Stomach (tissue), 8 donors: ENCODE measurements at regions not wholly inside any gene's neighbourhood (a gene's known extent, or its start where the extent isn't known, plus 50 kb on each side); places are given as distances from the start of the nearest gene placed in this dataset.

Experiments used
- DNase-seq, 2 donors: peaks; one replicate each; pipeline versions ENCODE4 v3.0.0 to v3.0.0-alpha.2; 2013 to 2019
- H3K27ac ChIP-seq, 5 donors: fragments of 200-600 bp in 4 of 5; sonication (generic) in 4 of 5; one replicate each; pipeline ENCODE4 v1.5.1; 2013 to 2019; ENCODE audit warnings: mild to moderate bottlenecking in 1 of 5, moderate library complexity in 1 of 5
- H3K27me3 ChIP-seq, 3 donors: fragments of 200-600 bp; sonication (generic); one replicate each; pipeline ENCODE4 v1.5.1; 2017 to 2019; ENCODE audit warnings: mixed run types in 1 of 3
- H3K36me3 ChIP-seq, 4 donors: fragments of 200-600 bp; sonication (generic); 1 replicate in 3 of 4; 2 replicates in 1 of 4; pipeline ENCODE4 v1.5.1; 2016 to 2019
- H3K4me1 ChIP-seq, 4 donors: fragments of 200-600 bp; sonication (generic); one replicate each; pipeline ENCODE4 v1.5.1; 2016 to 2019
- H3K4me3 ChIP-seq, 4 donors: fragments of 200-600 bp; sonication (generic) in 3 of 4; one replicate each; pipeline ENCODE4 v1.5.1; 2016 to 2019; ENCODE audit warnings: mild to moderate bottlenecking in 1 of 4
- H3K9me3 ChIP-seq, 4 donors: fragments of 200-600 bp; sonication (generic); one replicate each; pipeline ENCODE4 v1.5.1; 2016 to 2019
- EP300 ChIP-seq: sonication (generic); formaldehyde crosslinking; IDR thresholded peaks from one replicate; pipeline ENCODE4 v1.6.1; 2017; ENCODE audit warnings: antibody characterized with exemption
- POLR2A ChIP-seq, 4 donors: fragments of 450-650 bp; IDR thresholded peaks; one replicate each; pipeline ENCODE4 v1.6.1; 2016; ENCODE audit warnings: antibody characterized with exemption in 4 of 4, control low read depth in 2 of 4, mild to moderate bottlenecking in 1 of 4, moderate library complexity in 1 of 4
- POLR2AphosphoS5 ChIP-seq, 3 donors: sonication (generic); formaldehyde crosslinking; IDR thresholded peaks; one replicate each; pipeline ENCODE4 v1.6.1; 2016; ENCODE audit warnings: antibody characterized with exemption in 3 of 3
- WGBS, 5 donors: extraction: QIAGEN DNeasy Blood & Tissue Kit in 3 of 5; methylation state at CpG; one replicate each; pipeline versions ENCODE4 v1.1.5 to v1.1.7; 2013 to 2018; 5-methylcytosine and 5-hydroxymethylcytosine counted together
- intact Hi-C: fragments of 100-400 bp; cut with DNase I; formaldehyde crosslinking; loops from one replicate; pipeline ENCODE4 v1.15.1; 2023; ENCODE audit warnings: low total_unique reads
- TF ChIP-seq, protein P1 (sequence below), 7 experiments: fragments of 450-650 bp in 4 of 7; fragments of 200-600 bp in 3 of 7; sonication (generic) in 3 of 7; IDR thresholded peaks; one replicate each; pipeline ENCODE4 v1.5.1; 2016 to 2019; ENCODE audit warnings: antibody characterized with exemption in 7 of 7, control low read depth in 2 of 7, mild to moderate bottlenecking in 1 of 7
- donor health status: healthy with polysubstance abuse.
- donor health status: Bipolar disorder and iron deficiency.
- donor health status: healthy.

GRCh38 chr2:43031471-43032212, 194.8 kb downstream of the ZFP36L2 start:
- no peak overlapping the region for H3K4me3 ChIP-seq
- H3K27me3 ChIP-seq = no peaks in the 10 kb centered on the region
- peaks cover 21 to 27% (median 25%) of the 10 kb centered on the region in 4 donors for H3K4me1 ChIP-seq
- DNase-seq = no peak
- intact Hi-C loops = no loop called here
- peak overlapping the region; percentile 5 to 80 (median 55) for H3K27ac ChIP-seq
- no peaks in the 10 kb centered on the region for H3K9me3 ChIP-seq
- WGBS, 5 donors = 80 to 86% (median 83%) methylated on average over 9 of the region's 9 CpGs
- H3K36me3 ChIP-seq = no peaks in the 10 kb centered on the region
- TF ChIP-seq POLR2A (IDR thresholded peaks at IDR 0.05) (no peak), EP300 (no peak), POLR2AphosphoS5 (IDR thresholded peaks at IDR 0.05) (no peak)
- TF ChIP-seq, protein P1, sequence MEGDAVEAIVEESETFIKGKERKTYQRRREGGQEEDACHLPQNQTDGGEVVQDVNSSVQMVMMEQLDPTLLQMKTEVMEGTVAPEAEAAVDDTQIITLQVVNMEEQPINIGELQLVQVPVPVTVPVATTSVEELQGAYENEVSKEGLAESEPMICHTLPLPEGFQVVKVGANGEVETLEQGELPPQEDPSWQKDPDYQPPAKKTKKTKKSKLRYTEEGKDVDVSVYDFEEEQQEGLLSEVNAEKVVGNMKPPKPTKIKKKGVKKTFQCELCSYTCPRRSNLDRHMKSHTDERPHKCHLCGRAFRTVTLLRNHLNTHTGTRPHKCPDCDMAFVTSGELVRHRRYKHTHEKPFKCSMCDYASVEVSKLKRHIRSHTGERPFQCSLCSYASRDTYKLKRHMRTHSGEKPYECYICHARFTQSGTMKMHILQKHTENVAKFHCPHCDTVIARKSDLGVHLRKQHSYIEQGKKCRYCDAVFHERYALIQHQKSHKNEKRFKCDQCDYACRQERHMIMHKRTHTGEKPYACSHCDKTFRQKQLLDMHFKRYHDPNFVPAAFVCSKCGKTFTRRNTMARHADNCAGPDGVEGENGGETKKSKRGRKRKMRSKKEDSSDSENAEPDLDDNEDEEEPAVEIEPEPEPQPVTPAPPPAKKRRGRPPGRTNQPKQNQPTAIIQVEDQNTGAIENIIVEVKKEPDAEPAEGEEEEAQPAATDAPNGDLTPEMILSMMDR (IDR thresholded peaks at IDR 0.05) = no peak

GRCh38 chr2:43030551-43031307, 195.7 kb downstream of the ZFP36L2 start:
- Histone ChIP-seq H3K27me3 (no peaks in the 10 kb centered on the region), H3K4me1 (peaks cover 22 to 35% (median 31%) of the 10 kb centered on the region in 4 donors), H3K27ac (no peak overlapping the region), H3K4me3 (no peak overlapping the region), H3K9me3 (no peaks in the 10 kb centered on the region), H3K36me3 (no peaks in the 10 kb centered on the region)
- 90 to 95% (median 91%) methylated on average over 8 to 10 of the region's 10 CpGs for whole genome bisulfite sequencing, 5 donors
- no peak for TF ChIP-seq POLR2A (IDR thresholded peaks at IDR 0.05)
- TF ChIP-seq, protein P1 (IDR thresholded peaks at IDR 0.05) = no peak
- no peak for TF ChIP-seq EP300
- TF ChIP-seq POLR2AphosphoS5 (IDR thresholded peaks at IDR 0.05) = no peak
- intact Hi-C loops = no loop called here
- no peak for DNase-seq

DNA sequence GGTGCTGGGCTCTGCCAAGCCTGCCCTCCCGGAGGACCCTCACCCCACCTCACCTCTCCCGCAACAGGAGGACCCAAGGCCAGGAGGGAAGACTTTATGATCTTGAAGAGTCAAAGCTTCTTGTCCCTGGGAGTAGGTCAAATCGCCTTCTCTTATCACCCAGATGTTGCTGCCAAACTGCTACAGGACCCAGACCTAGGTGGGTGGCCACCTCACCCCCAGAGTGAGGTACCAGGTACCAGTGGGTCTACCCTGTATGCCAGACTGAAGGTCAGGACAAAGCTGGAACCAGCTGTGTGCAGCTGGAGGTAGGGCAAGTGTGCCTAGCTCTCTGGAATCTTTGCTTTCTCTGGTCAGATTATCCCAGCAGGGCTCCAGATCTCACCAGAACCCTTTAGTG, 197.2 kb downstream of the ZFP36L2 start:
- TF ChIP-seq, protein P1 (IDR thresholded peaks at IDR 0.05) = no peak
- TF ChIP-seq POLR2AphosphoS5 (IDR thresholded peaks at IDR 0.05) = no peak
- no peak for TF ChIP-seq POLR2A (IDR thresholded peaks at IDR 0.05)
- no peak for TF ChIP-seq EP300
- no peak for DNase-seq
- WGBS, 5 donors = 52 to 85% (median 73%) methylated on average over 2 to 3 of the region's 3 CpGs
- no peaks in the 10 kb centered on the region for H3K27me3 ChIP-seq
- H3K4me1 ChIP-seq = peaks cover 25 to 51% (median 43%) of the 10 kb centered on the region in 4 donors
- intact Hi-C loops = no loop called here
- H3K4me3 ChIP-seq = no peak overlapping the region
- no peak overlapping the region for H3K27ac ChIP-seq
- no peaks in the 10 kb centered on the region for H3K36me3 ChIP-seq
- no peaks in the 10 kb centered on the region for H3K9me3 ChIP-seq

DNA sequence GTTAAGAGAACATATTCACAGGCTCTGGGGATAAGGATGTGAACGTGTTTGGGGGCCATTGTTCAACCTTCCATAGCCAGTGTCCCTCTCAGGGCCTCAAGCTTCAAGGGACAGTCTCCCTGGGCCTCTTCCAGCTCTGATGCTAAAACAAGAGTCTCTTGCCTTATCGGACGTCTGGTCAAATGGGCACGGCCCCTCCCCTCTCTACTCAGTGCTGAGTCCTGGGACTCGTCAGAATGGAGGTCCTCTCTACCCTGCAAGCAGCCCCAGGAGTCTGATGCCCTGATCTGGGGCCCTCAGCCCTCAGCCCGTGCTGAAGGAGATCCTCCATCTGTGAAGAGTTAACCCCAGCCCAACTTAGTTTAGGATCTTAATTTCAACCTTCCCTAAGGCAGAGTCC, 198.2 kb downstream of the ZFP36L2 start:
- WGBS, 5 donors = 78 to 88% (median 85%) methylated on average over 6 of the region's 6 CpGs
- no peaks in the 10 kb centered on the region for H3K36me3 ChIP-seq
- no peaks in the 10 kb centered on the region for H3K9me3 ChIP-seq
- peaks cover 27 to 53% (median 44%) of the 10 kb centered on the region in 4 donors for H3K4me1 ChIP-seq
- DNase-seq = no peak
- no peaks in the 10 kb centered on the region for H3K27me3 ChIP-seq
- H3K27ac ChIP-seq = no peak overlapping the region
- no peak for TF ChIP-seq EP300
- TF ChIP-seq, protein P1 (IDR thresholded peaks at IDR 0.05) = no peak
- no peak for TF ChIP-seq POLR2A (IDR thresholded peaks at IDR 0.05)
- TF ChIP-seq POLR2AphosphoS5 (IDR thresholded peaks at IDR 0.05) = no peak
- intact Hi-C loops = no loop called here
- H3K4me3 ChIP-seq = no peak overlapping the region
